Progenitor cell of endocrine pancreas (in vitro differentiated cells): ENCODE measurements at regions not wholly inside any gene's neighbourhood (a gene's known extent, or its start where the extent isn't known, plus 50 kb on each side); places are given as distances from the start of the nearest gene placed in this dataset.

Experiments
- DNase-seq: peaks from one replicate; pipeline ENCODE4 v3.0.0; 2021; ENCODE audit warnings: low spot score; ENCODE audit not compliant: unreplicated experiment
- H3K27ac Mint-ChIP-seq: 2 replicates; pipeline ENCODE4 v1.8.0; 2021; ENCODE audit warnings: mild to moderate bottlenecking, moderate library complexity, mixed read lengths
- H3K27me3 Mint-ChIP-seq: 2 replicates; pipeline ENCODE4 v1.8.0; 2021; ENCODE audit warnings: mixed read lengths
- H3K36me3 Mint-ChIP-seq: 2 replicates; pipeline ENCODE4 v1.8.0; 2022; ENCODE audit warnings: mixed read lengths; ENCODE audit not compliant: insufficient read depth
- H3K4me1 Mint-ChIP-seq: 2 replicates; pipeline ENCODE4 v1.8.0; 2021; ENCODE audit warnings: low read depth, mixed read lengths
- H3K4me3 Mint-ChIP-seq: 2 replicates; pipeline ENCODE4 v1.8.0; 2021; ENCODE audit warnings: low read depth, mild to moderate bottlenecking, moderate library complexity, mixed read lengths
- H3K9me3 Mint-ChIP-seq: 2 replicates; pipeline ENCODE4 v1.8.0; 2021; ENCODE audit warnings: low read depth, mixed read lengths
- TF ChIP-seq, protein P1 (sequence below): fragments of 200-600 bp; sonication (generic); IDR thresholded peaks from one replicate; pipeline ENCODE4 v1.5.0; 2021; ENCODE audit warnings: antibody characterized with exemption, mild to moderate bottlenecking; ENCODE audit not compliant: unreplicated experiment

DNA sequence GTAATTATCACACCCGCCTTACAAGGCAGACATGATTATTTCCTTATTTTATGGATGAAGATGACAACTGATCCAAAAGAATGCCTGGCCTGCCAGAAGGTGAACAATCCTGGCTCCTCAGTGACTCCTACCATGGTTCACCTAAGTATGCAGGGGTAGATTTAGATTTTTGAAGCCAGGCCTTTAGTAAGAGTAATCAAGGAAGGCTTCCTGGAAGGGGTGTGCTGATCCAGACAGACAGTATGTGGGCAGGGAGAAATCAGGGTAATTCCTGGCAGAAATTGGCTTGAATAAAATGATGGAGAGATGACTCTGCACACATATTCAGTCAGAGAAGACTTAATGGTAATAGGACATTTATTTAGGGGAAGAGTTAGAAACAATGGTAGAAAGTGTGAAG, 637.7 kb upstream of the FANCL start:
- no peaks in the 10 kb centered on the region for H3K36me3 Mint-ChIP-seq
- no peaks in the 10 kb centered on the region for H3K9me3 Mint-ChIP-seq

DNA sequence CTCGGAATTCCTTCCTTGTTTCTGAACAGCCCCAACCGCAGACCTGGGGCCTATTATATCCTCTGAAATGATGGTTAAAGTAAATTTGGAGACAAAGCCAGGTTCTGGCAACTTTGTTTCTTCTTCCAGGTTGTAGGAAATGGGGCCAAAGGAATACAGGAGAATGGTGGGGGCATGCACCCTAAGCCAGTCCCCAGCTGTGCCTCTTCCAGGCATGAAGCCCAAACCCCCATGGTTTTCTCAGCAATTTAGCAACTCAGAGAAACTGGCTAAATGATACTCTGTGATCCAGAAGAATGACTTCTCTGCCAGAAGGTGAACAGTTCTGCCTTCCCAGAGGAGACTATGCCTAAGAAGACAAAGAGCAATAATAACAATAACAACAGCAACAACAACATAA, 635.0 kb upstream of the FANCL start:
- Mint-ChIP-seq H3K27me3 (no peaks in the 10 kb centered on the region), H3K4me3 (no peak overlapping the region), H3K27ac (no peak overlapping the region), H3K9me3 (no peaks in the 10 kb centered on the region), H3K4me1 (no peaks in the 10 kb centered on the region), H3K36me3 (no peaks in the 10 kb centered on the region)
- DNase-seq = no peak
- TF ChIP-seq, protein P1, sequence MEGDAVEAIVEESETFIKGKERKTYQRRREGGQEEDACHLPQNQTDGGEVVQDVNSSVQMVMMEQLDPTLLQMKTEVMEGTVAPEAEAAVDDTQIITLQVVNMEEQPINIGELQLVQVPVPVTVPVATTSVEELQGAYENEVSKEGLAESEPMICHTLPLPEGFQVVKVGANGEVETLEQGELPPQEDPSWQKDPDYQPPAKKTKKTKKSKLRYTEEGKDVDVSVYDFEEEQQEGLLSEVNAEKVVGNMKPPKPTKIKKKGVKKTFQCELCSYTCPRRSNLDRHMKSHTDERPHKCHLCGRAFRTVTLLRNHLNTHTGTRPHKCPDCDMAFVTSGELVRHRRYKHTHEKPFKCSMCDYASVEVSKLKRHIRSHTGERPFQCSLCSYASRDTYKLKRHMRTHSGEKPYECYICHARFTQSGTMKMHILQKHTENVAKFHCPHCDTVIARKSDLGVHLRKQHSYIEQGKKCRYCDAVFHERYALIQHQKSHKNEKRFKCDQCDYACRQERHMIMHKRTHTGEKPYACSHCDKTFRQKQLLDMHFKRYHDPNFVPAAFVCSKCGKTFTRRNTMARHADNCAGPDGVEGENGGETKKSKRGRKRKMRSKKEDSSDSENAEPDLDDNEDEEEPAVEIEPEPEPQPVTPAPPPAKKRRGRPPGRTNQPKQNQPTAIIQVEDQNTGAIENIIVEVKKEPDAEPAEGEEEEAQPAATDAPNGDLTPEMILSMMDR = no peak

More for the DNA sequence above, 637.7 kb upstream of the FANCL start:
- H3K27ac Mint-ChIP-seq = no peak overlapping the region
- no peak for DNase-seq
- no peaks in the 10 kb centered on the region for H3K4me1 Mint-ChIP-seq
- no peaks in the 10 kb centered on the region for H3K27me3 Mint-ChIP-seq
- H3K4me3 Mint-ChIP-seq = no peak overlapping the region
- TF ChIP-seq, protein P1 = no peak

DNA sequence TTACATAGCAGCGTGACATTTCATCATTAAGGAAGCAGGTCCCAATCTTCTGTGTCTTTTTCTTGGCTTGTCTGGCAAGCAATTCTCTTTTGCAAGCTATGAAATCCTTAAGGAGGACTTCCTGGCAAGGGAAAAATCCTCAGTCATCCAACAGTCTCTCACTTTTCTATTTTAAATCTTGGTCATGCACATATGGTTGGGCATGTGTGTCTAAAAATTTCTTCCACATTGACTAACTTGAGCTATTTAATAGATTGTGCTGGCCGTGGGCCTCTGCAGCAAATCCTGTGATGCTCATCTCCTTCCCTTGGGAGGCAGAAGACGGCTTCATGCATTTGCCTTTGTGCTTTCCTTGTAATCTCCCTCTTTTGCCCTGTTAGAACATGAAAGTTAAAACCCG, 634.3 kb upstream of the FANCL start:
- H3K4me1 Mint-ChIP-seq = no peaks in the 10 kb centered on the region
- H3K4me3 Mint-ChIP-seq = no peak overlapping the region
- TF ChIP-seq, protein P1 = no peak
- H3K27ac Mint-ChIP-seq = no peak overlapping the region
- H3K9me3 Mint-ChIP-seq = no peaks in the 10 kb centered on the region
- no peak for DNase-seq
- no peaks in the 10 kb centered on the region for H3K36me3 Mint-ChIP-seq
- H3K27me3 Mint-ChIP-seq = no peaks in the 10 kb centered on the region

DNA sequence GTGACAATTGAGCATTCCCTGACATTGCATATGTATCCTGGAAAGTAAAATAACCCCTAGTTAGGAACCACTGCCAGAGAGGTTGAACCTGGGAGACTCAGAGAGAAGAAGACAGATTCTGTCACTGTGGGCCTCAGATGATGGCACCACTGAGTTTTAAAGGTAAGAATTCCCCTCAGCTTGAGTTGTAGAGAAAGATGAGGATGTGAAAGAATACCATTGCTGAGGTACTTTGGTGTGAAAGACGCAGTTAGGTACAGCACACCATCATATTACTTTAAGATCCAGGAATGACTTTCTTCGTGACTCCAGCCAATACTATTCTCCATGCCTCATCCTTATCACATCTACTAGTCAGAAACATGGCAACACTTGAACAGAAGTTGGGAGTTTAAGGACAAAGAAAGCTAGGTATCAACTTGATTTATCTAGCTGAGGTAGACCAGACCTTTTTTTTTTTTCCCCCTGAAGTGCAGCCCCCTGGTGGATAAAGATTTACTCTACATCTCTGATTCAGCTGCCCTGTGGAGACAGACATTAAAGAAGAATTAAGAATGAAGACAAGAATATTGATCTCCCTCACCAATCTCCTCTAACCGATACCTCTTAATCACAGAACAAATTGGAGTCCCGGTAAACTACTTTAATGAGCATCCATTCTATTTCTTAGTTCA, 630.5 kb upstream of the FANCL start:
- Mint-ChIP-seq H3K27me3 (no peaks in the 10 kb centered on the region), H3K4me1 (peaks cover 7% of the 10 kb centered on the region), H3K27ac (no peak overlapping the region), H3K9me3 (no peaks in the 10 kb centered on the region), H3K36me3 (no peaks in the 10 kb centered on the region), H3K4me3 (no peak overlapping the region)
- TF ChIP-seq, protein P1 = peak; percentile 29
- DNase-seq = no peak

DNA sequence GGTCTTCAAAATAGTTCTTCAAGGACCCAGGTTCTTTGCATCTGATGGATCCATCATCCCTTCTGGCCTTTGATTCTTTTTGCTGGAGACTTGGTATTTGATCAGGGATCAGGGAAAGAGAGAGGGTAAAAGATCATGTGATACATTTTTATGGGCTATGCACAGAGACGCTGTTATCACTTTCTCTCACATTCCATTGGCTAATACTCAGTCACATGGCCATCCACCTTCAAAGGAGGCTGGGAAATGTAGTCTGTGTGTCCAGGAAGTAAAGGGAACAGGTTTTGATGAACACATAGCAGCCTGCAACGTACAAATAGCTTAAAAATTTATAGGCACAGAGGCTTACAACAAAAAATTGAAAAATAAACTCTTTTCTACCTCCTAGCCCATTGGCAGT, 629.6 kb upstream of the FANCL start:
- H3K4me3 Mint-ChIP-seq = no peak overlapping the region
- H3K27ac Mint-ChIP-seq = no peak overlapping the region
- no peaks in the 10 kb centered on the region for H3K27me3 Mint-ChIP-seq
- TF ChIP-seq, protein P1 = no peak
- no peak for DNase-seq
- peaks cover 7% of the 10 kb centered on the region for H3K4me1 Mint-ChIP-seq
- H3K9me3 Mint-ChIP-seq = no peaks in the 10 kb centered on the region
- no peaks in the 10 kb centered on the region for H3K36me3 Mint-ChIP-seq
